Head of caudate nucleus (tissue), 42 donors: ENCODE measurements at regions not wholly inside any gene's neighbourhood (a gene's known extent, or its start where the extent isn't known, plus 50 kb on each side); places are given as distances from the start of the nearest gene placed in this dataset.
A peak's percentile ranks its signal among the peaks of the same experiment; 100 is the strongest.
"Not testable (repeated sequence)": the region's sequence is repeated elsewhere in the genome, so short reads cannot be mapped to it uniquely, and the experiment has no call there.

Source experiments
- DNase-seq, 42 donors: peaks; one replicate each; pipeline versions ENCODE4 v3.0.0 to v3.0.0-alpha.2; 2020 to 2021; ENCODE audit warnings: mixed read lengths in 7 of 42
- intact Hi-C: fragments of 100-400 bp; cut with DNase I; formaldehyde crosslinking; loops from one replicate; pipeline ENCODE4 v1.15.0; 2022

GRCh38 chr11:98770046-98770445 lies 250.7 kb upstream of the CNTN5 start:
- not testable (repeated sequence) for DNase-seq

GRCh38 chr11:98771791-98772190 lies 249.0 kb upstream of the CNTN5 start:
- intact Hi-C loops = no loop called here

More at GRCh38 chr11:98770046-98770445, 250.7 kb upstream of the CNTN5 start:
- intact Hi-C loops = not testable (repeated sequence)

GRCh38 chr11:98772893-98773292 lies 247.9 kb upstream of the CNTN5 start:
- no peak for DNase-seq
- intact Hi-C loops = no loop called here

More at GRCh38 chr11:98771791-98772190, 249.0 kb upstream of the CNTN5 start:
- no peak for DNase-seq

GRCh38 chr11:98793276-98793675 lies 227.5 kb upstream of the CNTN5 start:
- intact Hi-C loops = no loop called here
- no peak for DNase-seq

- no peak for DNase-seq
- intact Hi-C loops = no loop called here
Measured at GRCh38 chr11:98798333-98798732, 222.4 kb upstream of the CNTN5 start.

- intact Hi-C loops = no loop called here
- no peak for DNase-seq
Measured at GRCh38 chr11:98800696-98801095, 220.1 kb upstream of the CNTN5 start.

- DNase-seq = no peak
- intact Hi-C loops = no loop called here
Measured at GRCh38 chr11:98828986-98829708, 191.6 kb upstream of the CNTN5 start.

- no peak for DNase-seq
- intact Hi-C loops = no loop called here
Measured at GRCh38 chr11:98829971-98830370, 190.8 kb upstream of the CNTN5 start.

GRCh38 chr11:98834776-98835175 lies 186.0 kb upstream of the CNTN5 start:
- intact Hi-C loops = no loop called here
- DNase-seq = no peak

- no peak for DNase-seq
Measured at GRCh38 chr11:98835335-98835734, 185.4 kb upstream of the CNTN5 start.

GRCh38 chr11:98836156-98836555 lies 184.6 kb upstream of the CNTN5 start:
- DNase-seq = no peak
- intact Hi-C loops = no loop called here

More at GRCh38 chr11:98835335-98835734, 185.4 kb upstream of the CNTN5 start:
- intact Hi-C loops = no loop called here

GRCh38 chr11:98842187-98842586 lies 178.6 kb upstream of the CNTN5 start:
- intact Hi-C loops = no loop called here
- no peak for DNase-seq

- intact Hi-C loops = no loop called here
Measured at GRCh38 chr11:98862169-98862568, 158.6 kb upstream of the CNTN5 start.

GRCh38 chr11:98871690-98872089 lies 149.1 kb upstream of the CNTN5 start:
- DNase-seq = no peak
- intact Hi-C loops = no loop called here

More at GRCh38 chr11:98862169-98862568, 158.6 kb upstream of the CNTN5 start:
- no peak for DNase-seq

GRCh38 chr11:98874050-98874449 lies 146.7 kb upstream of the CNTN5 start:
- intact Hi-C loops = no loop called here

GRCh38 chr11:98895936-98896335 lies 124.8 kb upstream of the CNTN5 start:
- no peak for DNase-seq
- intact Hi-C loops = no loop called here

More at GRCh38 chr11:98874050-98874449, 146.7 kb upstream of the CNTN5 start:
- no peak for DNase-seq

GRCh38 chr11:98940913-98941312 lies 79.8 kb upstream of the CNTN5 start:
- intact Hi-C loops = no loop called here
- DNase-seq = no peak

GRCh38 chr11:98944461-98944860 lies 76.3 kb upstream of the CNTN5 start:
- no peak for DNase-seq
- intact Hi-C loops = no loop called here

GRCh38 chr11:98952107-98952506 lies 68.6 kb upstream of the CNTN5 start:
- intact Hi-C loops = no loop called here
- no peak for DNase-seq

- intact Hi-C loops = no loop called here
Measured at GRCh38 chr11:98955551-98955950, 65.2 kb upstream of the CNTN5 start.

GRCh38 chr11:98964146-98964545 lies 56.6 kb upstream of the CNTN5 start:
- peak in 23 of 42 donors; percentile 3 to 63 (median 18) for DNase-seq
- intact Hi-C loops = no loop called here

More at GRCh38 chr11:98955551-98955950, 65.2 kb upstream of the CNTN5 start:
- DNase-seq = no peak
